Lung microvascular endothelial cell (primary cell): ENCODE measurements at regions not wholly inside any gene's neighbourhood (a gene's known extent, or its start where the extent isn't known, plus 50 kb on each side); places are given as distances from the start of the nearest gene placed in this dataset.
"Not testable (repeated sequence)": the region's sequence is repeated elsewhere in the genome, so short reads cannot be mapped to it uniquely, and the experiment has no call there.

Source experiments
- DNase-seq, 2 donors: peaks; one replicate each; pipeline versions ENCODE4 v3.0.0 to v3.0.0-alpha.2; 2010; ENCODE audit warnings: low read depth in 2 of 2

DNA sequence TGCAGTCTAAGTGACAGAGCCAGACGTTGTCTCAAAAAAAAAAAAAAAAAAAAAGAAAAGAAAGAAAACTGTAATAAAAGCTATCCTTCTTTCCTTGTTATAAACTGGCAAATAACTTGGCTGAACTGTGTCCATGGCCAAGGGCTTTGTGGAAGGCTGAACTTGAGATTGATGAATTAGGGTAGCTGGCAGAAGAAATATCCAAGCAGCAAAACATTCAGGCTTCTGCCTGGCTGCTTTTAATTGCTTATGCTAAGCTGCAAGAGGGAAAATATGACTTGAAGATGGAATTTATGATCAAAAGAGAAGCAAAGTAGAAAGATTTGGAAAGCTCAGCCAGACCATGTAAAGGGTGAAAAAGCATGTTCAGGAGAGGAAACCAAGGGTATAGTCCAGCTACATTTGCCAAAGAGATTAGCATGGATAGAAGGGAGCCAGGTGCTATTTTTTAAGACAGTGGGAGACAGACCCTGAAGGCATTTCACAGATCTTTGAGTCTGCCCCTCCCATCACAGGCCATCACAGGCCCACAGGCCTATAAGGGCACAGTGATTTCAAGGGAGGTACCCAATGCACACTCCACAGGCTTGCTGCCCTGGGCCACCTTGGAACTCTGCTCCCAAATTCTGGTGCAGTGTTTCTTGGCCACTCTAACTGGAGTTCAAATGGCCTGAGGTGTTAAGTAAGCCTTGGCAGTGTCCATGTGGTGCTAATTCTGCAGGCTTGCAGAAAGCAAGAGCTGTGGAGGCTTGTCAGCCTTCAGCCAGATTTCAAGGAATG is 226.0 kb downstream of the AEBP2 start:
- DNase-seq, result no peak

DNA sequence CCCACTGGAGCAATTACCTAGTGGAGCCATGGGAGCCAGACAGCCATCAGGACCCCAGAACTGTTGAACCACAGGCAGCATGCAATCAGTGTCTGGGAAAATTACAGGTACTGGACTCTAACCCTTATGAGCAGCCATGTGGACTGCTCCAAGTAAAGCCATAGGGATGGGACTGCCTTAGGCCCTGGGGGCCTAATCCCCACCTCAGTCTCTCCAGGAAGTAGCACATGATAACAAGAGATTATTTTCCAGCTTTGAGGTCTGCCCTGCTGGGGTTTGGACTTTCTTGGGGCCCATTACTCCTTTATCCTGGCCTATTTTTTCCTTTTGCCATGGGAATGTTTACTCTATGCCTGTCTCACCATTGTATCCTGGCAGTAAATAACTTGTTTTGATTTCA is 226.8 kb downstream of the AEBP2 start:
- no peak for DNase-seq

DNA sequence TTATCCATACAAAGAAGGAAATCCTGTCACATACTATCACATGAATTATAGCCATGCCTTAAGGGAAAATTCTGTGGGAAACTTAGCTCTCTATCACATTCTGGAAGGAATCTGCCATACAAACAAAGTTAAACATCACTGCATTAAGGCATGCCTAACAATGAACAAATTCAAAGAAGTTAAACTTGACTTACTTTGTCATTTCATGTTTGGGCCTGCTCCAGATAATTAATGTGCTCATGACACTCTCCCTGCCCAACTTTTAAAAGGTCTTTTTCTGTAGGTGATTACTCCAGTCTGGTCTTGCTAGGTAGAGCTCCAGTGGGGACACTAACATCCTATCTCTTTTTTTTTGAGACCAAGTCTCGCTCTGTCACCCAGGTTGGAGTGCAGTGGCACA is 230.5 kb downstream of the AEBP2 start:
- no peak for DNase-seq

DNA sequence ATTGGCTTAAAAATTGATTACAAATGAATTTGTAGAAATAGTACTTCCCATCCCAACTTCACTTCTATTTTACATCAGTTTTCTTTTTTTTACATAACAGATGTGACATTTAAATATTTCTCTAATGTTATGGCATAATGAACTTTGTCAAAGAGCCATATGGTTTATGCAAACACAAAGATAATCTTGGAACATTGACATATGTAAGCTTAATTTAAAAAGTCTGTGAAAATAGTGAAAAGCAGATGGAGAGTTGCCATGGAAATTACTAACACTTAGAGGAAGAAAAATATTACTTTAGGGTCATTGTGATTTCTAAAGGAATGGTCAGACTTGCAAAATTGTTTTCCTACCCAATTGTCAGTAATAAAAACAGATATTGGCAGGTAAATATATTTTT is 232.4 kb downstream of the AEBP2 start:
- no peak for DNase-seq

DNA sequence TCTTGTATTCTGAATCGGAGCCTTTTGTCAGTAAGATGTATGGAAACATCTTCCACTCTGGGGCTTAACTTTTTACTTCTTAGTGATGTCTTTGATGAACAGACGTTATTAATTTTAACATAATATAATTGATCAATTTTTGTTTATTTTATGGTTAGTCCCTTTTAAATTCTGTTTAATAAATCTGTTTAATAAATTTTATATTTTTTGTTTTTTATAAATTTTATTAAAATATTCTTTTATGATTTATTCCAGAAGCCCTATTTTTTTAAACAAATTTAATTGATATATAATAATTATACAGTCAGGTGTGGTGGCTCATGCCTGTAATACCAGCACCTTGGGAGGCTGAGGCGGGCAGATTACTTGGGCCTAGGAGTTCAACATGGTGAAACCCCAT is 235.1 kb downstream of the AEBP2 start:
- no peak for DNase-seq

DNA sequence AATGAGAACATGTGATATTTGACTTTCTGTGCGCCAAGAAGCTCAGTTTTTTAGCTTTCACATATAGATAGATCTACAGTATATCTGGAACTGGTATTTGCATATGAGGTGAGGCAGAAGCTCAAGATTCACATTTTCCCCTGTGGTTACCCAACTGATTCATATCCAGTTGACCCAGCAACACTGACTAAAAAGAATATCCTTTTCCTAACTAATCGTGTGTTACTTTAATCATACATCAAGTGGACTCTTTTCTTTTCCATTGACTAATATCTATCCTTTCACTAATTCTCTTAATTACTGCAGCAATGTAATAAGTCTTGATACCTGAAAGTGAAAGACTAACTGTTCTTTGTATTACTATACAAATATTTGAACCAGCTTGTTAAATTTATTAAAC is 236.1 kb downstream of the AEBP2 start:
- no peak for DNase-seq

DNA sequence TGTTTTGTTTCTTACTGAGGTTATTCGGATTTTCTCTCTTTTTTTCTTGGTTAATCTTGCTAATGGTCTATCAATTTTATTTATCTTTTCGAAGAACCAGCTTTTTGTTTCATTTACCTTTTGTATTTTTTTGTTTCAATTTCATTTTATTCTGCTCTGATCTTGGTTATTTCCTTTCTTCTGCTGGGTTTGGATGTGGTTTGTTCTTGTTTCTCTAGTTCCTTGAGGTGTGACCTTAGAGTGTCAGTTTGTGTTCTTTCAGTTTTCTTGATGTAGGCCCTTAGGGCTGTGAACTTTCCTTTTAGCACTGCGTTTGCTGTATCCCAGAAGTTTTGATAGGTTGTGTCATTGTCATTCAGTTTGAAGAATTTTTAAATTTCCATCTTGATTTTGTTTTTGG is 239.2 kb downstream of the AEBP2 start:
- not testable (repeated sequence) for DNase-seq

DNA sequence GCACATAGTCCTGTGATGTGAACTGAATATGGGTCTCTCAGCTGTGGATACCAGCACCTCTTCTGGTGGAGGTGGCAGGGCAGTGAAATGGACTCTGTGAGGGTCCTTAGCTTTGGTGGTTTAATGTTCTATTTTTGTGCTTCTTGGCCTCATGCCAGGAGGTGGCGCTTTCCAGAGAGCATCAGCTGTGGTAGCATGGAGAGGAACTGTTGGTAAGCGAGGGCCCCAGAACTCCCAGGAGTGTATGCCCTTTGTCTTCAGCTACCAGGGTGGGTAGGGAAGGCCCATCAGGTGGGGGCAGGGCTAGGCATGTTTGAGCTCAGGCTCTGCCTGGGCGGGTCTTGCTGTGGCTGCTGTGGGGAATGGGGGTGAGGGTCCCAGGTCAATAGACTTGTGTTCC is 241.7 kb downstream of the AEBP2 start:
- DNase-seq, result no peak

DNA sequence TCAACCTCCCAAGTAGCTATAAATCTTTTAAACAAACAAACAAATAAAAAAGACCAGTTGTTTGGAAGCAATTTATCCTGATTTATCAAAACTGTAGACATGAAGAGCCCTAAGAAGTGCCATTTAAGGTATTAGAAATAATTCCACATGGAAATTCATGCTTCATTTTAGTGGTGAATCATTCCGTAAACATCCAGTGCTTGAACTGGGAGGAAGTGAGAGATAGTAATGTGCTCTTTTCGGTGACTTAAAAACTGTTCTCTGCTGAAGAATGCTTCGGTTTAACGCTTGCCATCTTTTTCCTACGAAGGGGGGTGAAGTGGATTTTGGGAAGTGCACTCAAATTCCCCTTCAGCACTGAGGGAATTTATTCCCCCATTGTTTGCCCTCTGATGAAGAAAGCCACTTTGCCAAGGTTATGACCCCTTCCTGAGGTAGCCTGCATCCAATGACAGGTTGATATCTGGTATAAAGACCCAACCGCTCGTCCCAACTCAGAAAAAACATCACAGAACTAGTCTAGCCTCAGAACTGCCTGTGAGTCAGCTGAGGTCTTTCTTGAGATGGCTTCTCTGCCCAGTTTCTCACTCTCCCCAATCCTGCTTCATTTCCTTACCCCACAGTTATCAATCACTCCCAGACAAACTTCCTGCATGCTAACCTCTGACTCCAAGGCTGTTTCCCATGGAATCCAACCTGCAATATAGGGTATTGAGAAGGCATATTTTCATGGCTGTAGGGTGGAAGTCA is 244.1 kb downstream of the AEBP2 start:
- DNase-seq, result peak; percentile 77 to 98

DNA sequence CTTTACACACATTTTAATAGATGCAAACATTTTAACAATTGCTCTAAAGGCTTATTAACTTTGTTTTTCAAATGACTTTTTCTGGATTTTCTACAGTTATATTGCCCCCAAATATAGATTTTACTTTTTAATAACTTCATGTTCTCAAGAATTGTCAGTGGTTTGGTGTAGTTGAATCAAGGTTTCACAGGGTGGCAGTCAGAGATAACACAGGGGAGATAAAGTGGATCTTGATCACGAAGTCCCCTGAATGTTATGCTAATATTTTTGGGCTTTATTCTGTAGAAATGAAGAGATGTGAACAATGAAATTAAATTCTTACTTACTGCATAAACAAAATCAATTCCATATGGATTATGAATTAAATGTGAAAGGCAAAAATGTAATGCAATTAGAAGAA is 248.1 kb downstream of the AEBP2 start:
- no peak for DNase-seq

DNA sequence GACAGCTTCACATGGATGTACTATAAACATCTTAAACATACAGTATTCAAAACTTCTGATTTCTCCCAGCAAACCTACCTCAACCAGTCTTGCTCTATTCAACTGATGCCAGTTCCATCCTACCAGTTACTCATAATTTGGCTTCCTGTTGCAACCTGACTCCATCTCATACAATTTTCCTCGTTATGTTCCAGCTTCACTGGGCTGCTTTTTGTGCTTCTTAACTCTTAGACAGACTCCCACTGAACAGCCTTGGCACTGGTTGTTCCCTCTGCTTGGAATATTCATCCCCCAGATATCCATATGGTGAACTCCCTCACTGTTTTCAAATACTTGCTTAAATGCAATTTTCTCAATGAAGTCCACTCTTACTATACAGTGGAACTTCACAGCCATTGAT is 249.2 kb downstream of the AEBP2 start:
- DNase-seq, result peak in 1 of 2 donors; percentile 63

DNA sequence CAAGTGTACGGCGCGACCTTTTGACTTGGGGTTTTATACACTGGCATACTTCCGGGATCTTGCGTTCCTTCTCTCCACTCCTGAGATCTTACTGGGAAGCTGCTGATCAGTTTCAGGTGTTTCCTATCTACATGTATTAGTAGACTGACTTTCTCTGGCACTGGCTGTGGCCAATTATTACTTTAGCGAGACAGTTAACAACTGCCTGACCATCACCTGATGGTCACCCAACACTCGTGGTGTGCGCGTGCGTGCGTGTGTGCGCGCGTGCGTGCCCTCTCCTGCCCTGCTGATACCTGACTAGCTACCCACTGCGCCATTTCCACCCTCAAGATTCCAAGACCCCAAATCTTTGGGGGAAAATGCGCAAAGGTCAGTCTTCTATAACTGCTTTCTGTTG is 249.9 kb downstream of the AEBP2 start:
- DNase-seq, result no peak

DNA sequence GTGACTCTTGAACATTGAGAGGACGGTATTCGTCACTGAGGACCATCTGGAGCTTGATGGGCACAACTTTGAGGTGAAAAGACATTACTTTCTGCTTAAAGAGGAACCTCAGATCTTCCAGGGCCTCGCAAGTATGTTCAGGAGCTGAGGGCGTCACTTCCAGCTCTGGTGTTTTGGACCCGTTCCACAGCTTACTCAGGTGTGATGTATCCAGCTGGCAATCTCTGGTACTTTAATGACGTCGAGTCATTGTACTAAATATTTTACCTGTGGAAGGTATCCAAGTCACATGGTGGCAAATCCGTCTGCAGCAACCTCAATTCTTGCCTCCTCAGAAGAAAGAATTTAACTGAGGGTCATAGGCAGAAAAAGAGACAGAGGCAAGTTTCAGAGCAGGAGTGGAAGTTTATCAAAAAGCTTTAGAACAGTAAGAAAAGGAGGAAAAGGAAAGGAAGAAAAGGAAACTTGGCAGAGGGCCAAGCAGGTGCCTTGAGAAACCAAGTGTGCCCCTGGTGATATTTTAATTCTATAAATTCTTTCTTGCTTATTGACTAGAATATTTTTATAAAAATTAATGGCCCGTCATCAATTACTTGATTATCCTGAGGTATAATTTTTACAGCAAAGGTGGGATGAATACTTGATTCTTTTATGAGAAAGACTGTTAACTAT is 250.6 kb downstream of the AEBP2 start:
- DNase-seq, result no peak

DNA sequence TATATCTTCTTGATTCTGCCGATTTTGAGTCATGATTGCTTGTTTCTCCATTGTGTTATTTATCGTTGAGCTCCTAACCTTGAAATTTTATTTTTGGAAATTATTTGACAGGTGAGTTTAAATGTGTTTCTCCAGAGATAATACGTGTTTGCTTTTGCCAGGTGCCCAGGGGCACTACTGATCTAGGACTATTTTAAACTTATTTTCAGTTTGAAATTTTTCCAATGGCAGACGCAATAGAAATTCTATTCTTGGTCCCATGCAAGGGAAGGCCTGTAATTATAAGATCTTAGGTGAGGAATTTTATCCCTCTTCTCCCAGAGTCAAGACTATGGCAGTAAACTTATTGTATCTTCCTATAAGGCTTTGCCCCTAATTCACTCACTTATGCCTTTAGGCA is 252.8 kb downstream of the AEBP2 start:
- DNase-seq, result no peak

DNA sequence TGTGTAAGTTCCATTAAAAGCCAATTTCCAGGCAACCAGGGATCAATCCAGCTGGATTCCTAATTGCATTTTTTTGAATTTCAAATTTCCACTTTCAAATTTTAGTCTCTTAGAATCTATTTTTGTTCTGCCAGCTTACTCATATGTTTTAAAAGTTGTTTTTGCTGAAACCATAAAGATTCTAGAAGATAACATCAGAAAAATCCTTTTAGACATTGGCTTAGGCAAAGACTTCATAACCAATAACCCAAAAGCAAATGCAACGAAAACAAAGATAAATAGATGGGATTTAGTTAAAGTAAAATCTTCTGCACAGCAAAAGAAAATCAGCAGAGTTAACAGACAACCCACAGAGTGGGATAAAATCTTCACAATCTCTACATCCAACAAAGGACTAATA is 253.3 kb downstream of the AEBP2 start:
- DNase-seq, result no peak

DNA sequence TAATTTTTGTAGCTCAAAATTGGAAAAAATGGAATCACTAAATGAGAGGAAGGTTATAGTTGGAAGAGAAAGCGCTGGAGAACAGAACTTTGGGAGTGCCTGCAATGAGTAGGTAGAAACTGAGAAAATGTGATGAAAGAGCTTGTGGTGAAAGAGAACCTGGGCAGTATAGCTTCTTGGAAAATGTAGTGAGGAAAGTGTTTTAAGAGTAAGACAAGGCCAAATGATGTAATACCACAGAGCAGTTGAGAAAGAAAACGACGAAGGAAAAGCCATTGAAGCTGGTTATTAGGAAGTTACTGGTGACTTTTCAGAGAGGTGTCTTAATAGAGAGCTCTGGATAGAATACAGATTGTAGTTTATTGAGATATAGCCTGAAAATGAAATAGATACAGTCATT is 255.3 kb downstream of the AEBP2 start:
- no peak for DNase-seq

DNA sequence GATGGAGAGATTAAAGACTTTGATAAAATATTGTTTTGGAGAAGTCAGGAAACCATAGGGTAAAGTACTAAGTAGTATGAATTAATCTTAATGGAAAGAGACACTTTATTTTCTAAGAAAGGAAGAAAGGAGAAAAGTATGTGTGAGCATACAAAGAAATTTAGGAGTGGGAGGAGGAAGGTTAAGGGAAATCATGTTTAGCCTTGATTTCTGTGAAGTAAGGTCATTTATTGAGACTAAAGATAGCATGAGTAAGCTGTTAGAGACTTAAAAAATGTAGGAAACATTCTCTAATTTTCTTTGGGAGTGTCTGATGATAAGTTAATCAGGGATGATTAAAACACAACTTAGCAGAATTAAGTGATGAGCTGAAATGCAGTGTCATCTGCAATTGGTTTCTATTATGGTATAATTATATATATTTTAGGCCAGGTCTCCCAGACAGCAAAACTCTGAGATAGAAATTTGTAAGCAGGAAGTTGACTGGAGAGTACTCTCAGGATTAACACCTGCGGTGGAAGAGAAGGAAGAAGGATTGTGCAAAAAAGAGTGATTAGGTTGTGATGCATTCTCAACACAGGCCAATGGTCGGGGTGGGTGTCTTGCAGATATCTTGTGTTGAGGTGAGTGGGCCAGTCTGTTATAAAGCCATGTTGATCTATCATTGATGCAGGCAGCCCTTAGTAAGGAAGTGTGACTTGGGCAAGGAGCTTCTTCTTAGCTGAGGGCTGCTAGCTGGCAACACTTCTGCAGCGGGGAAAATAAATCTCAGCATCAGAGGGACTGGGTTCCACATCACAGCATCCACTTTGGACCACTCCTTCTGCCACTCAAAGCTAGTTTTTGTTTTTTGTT is 256.2 kb downstream of the AEBP2 start:
- DNase-seq, result peak in 1 of 2 donors; percentile 44

DNA sequence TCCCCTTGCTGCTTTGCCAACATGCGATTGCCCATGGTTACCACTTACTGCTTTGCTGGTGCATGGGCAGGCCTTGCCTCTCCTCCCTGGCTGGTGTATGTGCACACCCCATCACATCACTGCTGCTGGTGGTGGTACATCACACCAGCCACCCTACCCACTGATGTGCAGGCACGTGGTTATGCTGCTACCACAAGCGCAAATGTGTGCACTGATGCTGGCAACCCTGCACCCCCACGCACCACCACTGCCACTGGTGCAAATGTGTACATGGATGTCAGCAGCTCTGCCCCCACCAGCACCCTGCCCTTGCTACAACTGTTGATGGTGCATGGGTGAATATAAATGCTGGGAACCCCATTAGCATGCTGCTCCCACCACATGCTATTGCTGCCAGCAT is 261.7 kb downstream of the AEBP2 start:
- DNase-seq, result no peak

DNA sequence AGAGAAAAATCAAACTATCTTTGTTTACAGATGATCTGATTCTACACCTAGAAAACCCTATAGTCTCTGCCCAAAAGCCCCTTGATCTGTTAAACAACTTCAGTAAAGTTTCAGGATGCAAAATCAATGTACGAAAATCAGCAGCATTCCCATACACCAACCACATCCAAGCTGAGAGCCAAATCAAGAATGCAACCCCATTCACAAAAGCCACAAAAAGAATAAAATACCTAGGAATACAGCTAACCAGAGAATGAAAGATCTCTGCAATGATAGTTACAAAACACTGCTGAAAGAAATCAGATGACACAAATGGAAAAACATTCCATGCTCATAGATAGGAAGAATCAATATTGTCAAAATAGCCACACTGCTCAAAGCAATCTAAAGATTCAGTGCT is 265.7 kb downstream of the AEBP2 start:
- no peak for DNase-seq

DNA sequence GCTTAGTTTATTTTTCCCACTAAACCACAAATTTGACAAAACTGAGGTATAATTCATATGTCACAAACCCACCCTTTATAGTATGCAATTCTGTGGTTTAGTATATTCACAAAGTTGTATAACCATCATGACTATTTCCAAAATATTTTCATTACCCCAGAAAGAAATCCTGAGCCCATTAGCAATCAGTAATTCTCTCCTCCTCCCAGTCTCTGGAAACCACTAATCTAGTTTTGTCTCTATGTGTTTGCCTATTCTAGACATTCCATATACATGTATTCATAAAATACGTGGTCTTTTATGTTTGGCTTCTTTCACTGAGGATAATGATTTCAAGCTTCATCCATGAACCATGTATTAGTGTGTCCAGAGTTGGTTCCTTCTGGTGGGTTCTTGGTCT is 267.6 kb downstream of the AEBP2 start:
- DNase-seq, result no peak

DNA sequence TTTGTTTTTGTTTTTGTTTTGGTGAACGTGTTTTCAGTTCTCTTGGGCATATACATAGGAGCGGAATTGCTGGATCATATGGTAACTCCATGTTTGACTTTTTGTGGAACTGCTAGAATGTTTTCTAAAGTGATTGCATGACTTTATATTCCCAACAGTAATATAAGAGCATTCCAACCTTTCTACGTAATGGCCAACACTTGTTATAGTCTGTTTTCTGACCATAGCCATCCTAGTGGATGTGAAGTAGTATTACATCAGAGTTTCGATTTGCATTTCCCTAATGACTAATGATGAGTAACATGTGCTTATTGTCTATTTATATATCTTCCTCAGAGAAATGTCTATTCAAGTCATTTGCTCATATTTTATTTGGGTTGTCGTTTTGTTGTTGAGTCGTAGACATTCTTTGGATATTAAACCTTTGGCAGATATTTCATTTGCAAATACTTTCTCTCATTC is 268.7 kb downstream of the AEBP2 start:
- DNase-seq, result no peak

DNA sequence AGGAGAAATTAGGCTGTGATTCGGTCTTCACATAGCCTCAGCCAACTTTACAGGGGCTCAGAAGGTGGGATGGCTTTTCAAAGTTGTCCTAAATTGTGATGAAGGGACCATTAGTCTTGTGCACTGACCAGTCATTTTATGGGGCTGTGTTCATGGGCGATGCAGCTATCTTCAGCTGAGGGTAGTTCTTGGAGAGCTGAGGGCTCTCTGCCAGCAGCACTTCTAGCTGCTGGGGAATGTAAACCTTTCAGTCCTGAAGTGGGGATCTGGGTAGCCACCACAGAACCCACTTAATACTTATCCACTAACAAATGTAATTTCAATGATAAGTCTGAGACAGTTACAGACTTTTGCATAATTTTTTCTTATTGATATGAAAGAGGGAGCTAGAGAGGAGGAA is 270.6 kb downstream of the AEBP2 start:
- no peak for DNase-seq
